WTC11 (cell line): ENCODE measurements at regions not wholly inside any gene's neighbourhood (a gene's known extent, or its start where the extent isn't known, plus 50 kb on each side); places are given as distances from the start of the nearest gene placed in this dataset.

ENCODE experiments used
- ATAC-seq: fragments of 200-7000 bp; cut with Tn5 transposase; 2 replicates; pipeline ENCODE4 v1.10.0; 2021; ENCODE audit warnings: mild to moderate bottlenecking, moderate library complexity
- CTCF ChIA-PET: fragments of 300-600 bp; sonication (Branson Sonifier 250); formaldehyde crosslinking; loops from one replicate; lab custom pipeline; 2021; ENCODE audit warnings: antibody characterized with exemption; lab: Charles Lee
- POLR2A ChIA-PET: fragments of 350-600 bp; sonication (Branson Sonifier 250); formaldehyde crosslinking; loops from one replicate; lab custom pipeline; 2021; ENCODE audit warnings: antibody characterized with exemption; lab: Charles Lee
- DNase-seq: peaks from one replicate; pipeline ENCODE4 v3.0.0; 2021; ENCODE audit warnings: low spot score
- H3K27ac Mint-ChIP-seq: 2 replicates; pipeline ENCODE4 v1.8.0; 2021; ENCODE audit warnings: mixed read lengths
- H3K27me3 Mint-ChIP-seq: 2 replicates; pipeline ENCODE4 v1.8.0; 2021; ENCODE audit warnings: low read depth, mild to moderate bottlenecking, moderate library complexity, mixed read lengths
- H3K36me3 Mint-ChIP-seq: 2 replicates; pipeline ENCODE4 v1.8.0; 2021; ENCODE audit warnings: mixed read lengths
- H3K4me1 Mint-ChIP-seq: 2 replicates; pipeline ENCODE4 v1.8.0; 2022; ENCODE audit warnings: mixed read lengths
- H3K4me3 Mint-ChIP-seq: 2 replicates; pipeline ENCODE4 v1.8.0; 2021; ENCODE audit warnings: mild to moderate bottlenecking, moderate library complexity, mixed read lengths
- H3K9me3 Mint-ChIP-seq: 2 replicates; pipeline ENCODE4 v1.8.0; 2021; ENCODE audit warnings: mixed read lengths
- AFF4 ChIP-seq: sonication (generic); formaldehyde crosslinking; IDR thresholded peaks from 2 replicates; pipeline ENCODE4 v1.8.1; 2023; ENCODE audit warnings: mild to moderate bottlenecking, missing genetic modification reagents, borderline replicate concordance
- AR ChIP-seq: fragments of 250-450 bp; sonication (Bioruptor Pico); IDR thresholded peaks from 2 replicates; pipeline ENCODE4 v1.9.0; 2021; ENCODE audit warnings: mild to moderate bottlenecking
- ATF1 ChIP-seq: sonication (generic); formaldehyde crosslinking; IDR thresholded peaks from 2 replicates; pipeline ENCODE4 v1.8.1; 2023; ENCODE audit warnings: mild to moderate bottlenecking, moderate library complexity, missing genetic modification reagents
- ATF2 ChIP-seq: sonication (generic); formaldehyde crosslinking; IDR thresholded peaks from 2 replicates; pipeline ENCODE4 v1.8.1; 2022; ENCODE audit warnings: low read depth, missing genetic modification reagents, borderline replicate concordance
- ATF6 ChIP-seq: sonication (generic); formaldehyde crosslinking; IDR thresholded peaks from 2 replicates; pipeline ENCODE4 v1.8.1; 2023; ENCODE audit warnings: mild to moderate bottlenecking, missing genetic modification reagents
- ETV6 ChIP-seq: sonication (generic); formaldehyde crosslinking; IDR thresholded peaks from 2 replicates; pipeline ENCODE4 v1.8.1; 2022; ENCODE audit warnings: mild to moderate bottlenecking, missing genetic modification reagents
- SMAD3 ChIP-seq: sonication (generic); formaldehyde crosslinking; IDR thresholded peaks from 2 replicates; pipeline ENCODE4 v1.8.0; 2022; ENCODE audit warnings: missing genetic modification reagents, mild to moderate bottlenecking, borderline replicate concordance
- SP1 ChIP-seq: sonication (generic); formaldehyde crosslinking; conservative IDR thresholded peaks from 2 replicates; pipeline ENCODE4 v1.8.1; 2022; ENCODE audit warnings: missing genetic modification reagents
- TEAD1 ChIP-seq: sonication (generic); formaldehyde crosslinking; IDR thresholded peaks from 2 replicates; pipeline ENCODE4 v1.8.0; 2022; ENCODE audit warnings: mild to moderate bottlenecking, missing genetic modification reagents
- USF1 ChIP-seq: sonication (generic); formaldehyde crosslinking; IDR thresholded peaks from 2 replicates; pipeline ENCODE4 v1.8.0; 2022; ENCODE audit warnings: mild to moderate bottlenecking, missing genetic modification reagents
- ZNF138 ChIP-seq: sonication (generic); formaldehyde crosslinking; conservative IDR thresholded peaks from 2 replicates; pipeline ENCODE4 v1.8.1; 2022; ENCODE audit warnings: mild to moderate bottlenecking, moderate library complexity, missing genetic modification reagents
- ZNF219 ChIP-seq: sonication (generic); formaldehyde crosslinking; IDR thresholded peaks from 2 replicates; pipeline ENCODE4 v1.8.0; 2023; ENCODE audit warnings: missing genetic modification reagents, mild to moderate bottlenecking, borderline replicate concordance
- ZNF512 ChIP-seq: sonication (generic); formaldehyde crosslinking; IDR thresholded peaks from 2 replicates; pipeline ENCODE4 v1.8.1; 2022; ENCODE audit warnings: missing genetic modification reagents, borderline replicate concordance

- no peaks in the 10 kb centered on the region for H3K36me3 Mint-ChIP-seq
- POLR2A ChIA-PET, result no interaction called here
- no peak for TF ChIP-seq USF1 (CRISPR knock-in tag)
- TF ChIP-seq AFF4 (CRISPR knock-in tag), result no peak
- TF ChIP-seq AR (CRISPR knock-in tag), result no peak
- no peak for TF ChIP-seq TEAD1
- TF ChIP-seq ZNF219, result no peak
- TF ChIP-seq ATF1 (CRISPR knock-in tag), result no peak
- TF ChIP-seq SP1 (CRISPR knock-in tag), result no peak
- no peak for TF ChIP-seq ETV6 (CRISPR knock-in tag)
- TF ChIP-seq ATF6 (CRISPR knock-in tag), result no peak
- TF ChIP-seq ZNF512 (CRISPR knock-in tag), result no peak
- TF ChIP-seq SMAD3 (CRISPR knock-in tag), result no peak
- TF ChIP-seq ATF2, result no peak
- ATAC-seq, result no peak
- H3K4me1 Mint-ChIP-seq, result peaks cover 3% of the 10 kb centered on the region
- H3K27ac Mint-ChIP-seq, result no peak overlapping the region
- no peaks in the 10 kb centered on the region; the same call in 1 of the 2 replicates for H3K27me3 Mint-ChIP-seq
- no peak for DNase-seq
- CTCF ChIA-PET, result interaction anchor here (0.6 to 1.2 kb wide), 2 partner anchors 10 to 204 kb away, joined by 3 read pairs; no protein-coding TSS in a partner anchor
- H3K9me3 Mint-ChIP-seq, result no peaks in the 10 kb centered on the region
- no peak overlapping the region for H3K4me3 Mint-ChIP-seq
Measured at GRCh38 chr1:29883411-29883832, 647.1 kb downstream of the PTPRU start.

GRCh38 chr1:29880556-29880955 lies 644.2 kb downstream of the PTPRU start:
- H3K4me1 Mint-ChIP-seq, result peaks cover 22% of the 10 kb centered on the region
- H3K27me3 Mint-ChIP-seq, result no peaks in the 10 kb centered on the region

More at GRCh38 chr1:29880556-29880955, 644.2 kb downstream of the PTPRU start:
- Mint-ChIP-seq H3K27ac (no peak overlapping the region), H3K9me3 (no peaks in the 10 kb centered on the region), H3K4me3 (no peak overlapping the region), H3K36me3 (no peaks in the 10 kb centered on the region)
- ATAC-seq (no peak), DNase-seq (no peak)
- ChIA-PET POLR2A (interaction anchor here (0.7 kb wide), 1 partner anchor 226 kb away, joined by 4 read pairs; no protein-coding TSS in a partner anchor), CTCF (interaction anchor here (1.0 kb wide), 1 partner anchor 88 kb away, joined by 4 read pairs; no protein-coding TSS in a partner anchor)
- TF ChIP-seq ZNF138 (CRISPR knock-in tag), result no peak
